Panc1 (cell line): ENCODE measurements at regions not wholly inside any gene's neighbourhood (a gene's known extent, or its start where the extent isn't known, plus 50 kb on each side); places are given as distances from the start of the nearest gene placed in this dataset.
A peak's percentile ranks its signal among the peaks of the same experiment; 100 is the strongest.

ENCODE experiments used
- ATAC-seq: fragments of 200-7000 bp; cut with Tn5 transposase; 2 replicates; pipeline ENCODE4 v1.9.1; 2020; ENCODE audit warnings: mild to moderate bottlenecking, moderate library complexity
- BruUV-seq: library from RNA; stranded (reverse); fragments of 400-500 nt; replicated peaks from 2 replicates; lab custom pipeline; 2021; lab: Mats Ljungman, UMichigan
- CTCF ChIA-PET: fragments of 300-600 bp; sonication (Branson Sonifier 250); formaldehyde crosslinking; loops from one replicate; lab custom pipeline; 2022; ENCODE audit warnings: antibody characterized with exemption; lab: Charles Lee
- POLR2A ChIA-PET: fragments of 300-600 bp; sonication (Branson Sonifier 250); formaldehyde crosslinking; loops from one replicate; lab custom pipeline; 2022; ENCODE audit warnings: antibody characterized with exemption; lab: Charles Lee
- DNase-seq: peaks from one replicate; pipeline ENCODE4 v3.0.0-alpha.2; 2010; ENCODE audit warnings: low read depth, low spot score
- H3K27ac ChIP-seq: 2 replicates; pipeline ENCODE4 v1.5.1; 2011; ENCODE audit warnings: mild to moderate bottlenecking, low read length, inconsistent platforms
- H3K27me3 ChIP-seq: fragments of 200-500 bp; sonication (Bioruptor generic); 2 replicates; pipeline ENCODE4 v1.6.0; 2014; ENCODE audit warnings: low read length, inconsistent platforms; ENCODE audit not compliant: control insufficient read depth, insufficient read depth
- H3K36me3 ChIP-seq: fragments of 200-500 bp; sonication (Bioruptor generic); 2 replicates; pipeline ENCODE4 v1.5.1; 2014; ENCODE audit warnings: inconsistent platforms, mild to moderate bottlenecking, low read length, moderate library complexity; ENCODE audit not compliant: control insufficient read depth, insufficient read depth
- H3K4me1 ChIP-seq: 2 replicates; pipeline ENCODE4 v1.5.1; 2011; ENCODE audit warnings: inconsistent platforms, mild to moderate bottlenecking, low read length, moderate library complexity; ENCODE audit not compliant: control insufficient read depth, insufficient read depth
- H3K4me3 ChIP-seq, 2 experiments: 2 replicates each; pipeline ENCODE4 v1.5.1; 2011 to 2012; ENCODE audit warnings: low read depth in 2 of 2, low read length in 2 of 2, mild to moderate bottlenecking in 2 of 2, inconsistent platforms in 1 of 2, moderate library complexity in 1 of 2
- H3K9me3 ChIP-seq: fragments of 200-500 bp; sonication (Bioruptor generic); 2 replicates; pipeline ENCODE4 v1.5.1; 2014; ENCODE audit warnings: low read depth, mild to moderate bottlenecking, inconsistent platforms, low read length, moderate library complexity; ENCODE audit not compliant: control insufficient read depth, insufficient read depth
- CTCF ChIP-seq: fragments of 450-650 bp; IDR thresholded peaks from 2 replicates; pipeline ENCODE4 v1.5.1; 2017; ENCODE audit warnings: mild to moderate bottlenecking
- POLR2AphosphoS5 ChIP-seq: IDR thresholded peaks from 2 replicates; pipeline ENCODE4 v1.6.1; 2012; ENCODE audit warnings: mild to moderate bottlenecking, low read depth, low read length, moderate library complexity
- REST ChIP-seq, 2 experiments: IDR thresholded peaks; 2 replicates each; pipeline ENCODE4 v1.6.1; 2011 to 2012; ENCODE audit warnings: low read depth in 2 of 2, control low read depth in 1 of 2, low read length in 1 of 2, mild to moderate bottlenecking in 1 of 2, moderate library complexity in 1 of 2; ENCODE audit not compliant: insufficient read depth in 1 of 2
- SIN3A ChIP-seq: IDR thresholded peaks from 2 replicates; pipeline ENCODE4 v1.6.1; 2012; ENCODE audit warnings: low read depth, mild to moderate bottlenecking, low read length, moderate library complexity, borderline replicate concordance; ENCODE audit not compliant: insufficient read depth
- TCF7L2 ChIP-seq: IDR thresholded peaks from 2 replicates; pipeline ENCODE4 v1.6.1; 2011; ENCODE audit warnings: mild to moderate bottlenecking, low read depth, low read length, inconsistent platforms
- in situ Hi-C: cut with HindIII; loops from 2 replicates; pipeline ENCODE4 v1.10.0; 2016; ENCODE audit warnings: low sequenced_read_pairs, low pct_unique_long_range_greater_than_20kb
- intact Hi-C: fragments of 100-400 bp; cut with micrococcal nuclease; formaldehyde crosslinking; loops from one replicate; pipeline ENCODE4 v1.10.0; 2022; ENCODE audit not compliant: unreplicated experiment

GRCh38 chr2:220891405-220891804 lies 680.7 kb downstream of the EPHA4 start:
- ChIA-PET CTCF (no interaction called here), POLR2A (no interaction called here)
- Histone ChIP-seq H3K27ac (no peak overlapping the region), H3K4me3 (no peak overlapping the region), H3K9me3 (no peaks in the 10 kb centered on the region; the same call in 1 of the 2 replicates), H3K4me1 (no peaks in the 10 kb centered on the region), H3K27me3 (no peaks in the 10 kb centered on the region), H3K36me3 (no peaks in the 10 kb centered on the region)
- in situ Hi-C loops (no loop called here), intact Hi-C loops (no loop called here)
- ATAC-seq (no peak), DNase-seq (peak; percentile 47)
- TF ChIP-seq CTCF (no peak), POLR2AphosphoS5 (no peak)
- no TSS peak for BruUV-seq

GRCh38 chr2:220892018-220892634 lies 680.0 kb downstream of the EPHA4 start:
- no peak overlapping the region for H3K27ac ChIP-seq
- TF ChIP-seq SIN3A: no peak
- no peak for TF ChIP-seq CTCF
- TF ChIP-seq REST (IDR thresholded peaks at IDR 0.05; ENCODE audit: insufficient read depth in 1 of 2, low read depth in 2 of 2, low read length in 1 of 2): no peak
- no peak for TF ChIP-seq TCF7L2
- no peak for TF ChIP-seq POLR2AphosphoS5
- H3K36me3 ChIP-seq: no peaks in the 10 kb centered on the region
- H3K9me3 ChIP-seq: no peaks in the 10 kb centered on the region; the same call in 1 of the 2 replicates
- no peaks in the 10 kb centered on the region for H3K27me3 ChIP-seq
- ATAC-seq (no peak), DNase-seq (no peak)
- in situ Hi-C loops (no loop called here), intact Hi-C loops (no loop called here)
- ChIA-PET POLR2A (no interaction called here), CTCF (no interaction called here)
- H3K4me1 ChIP-seq: no peaks in the 10 kb centered on the region
- no TSS peak for BruUV-seq
- no peak overlapping the region for H3K4me3 ChIP-seq
